ENCODE measurements at regions not wholly inside any gene's neighbourhood (a gene's known extent, or its start where the extent isn't known, plus 50 kb on each side); places are given as distances from the start of the nearest gene placed in this dataset.
A peak's percentile ranks its signal among the peaks of the same experiment; 100 is the strongest.

GRCh38 chrX:40485102-40485826 is 95.5 kb upstream of the ATP6AP2 start:
- no peak for DNase-seq (ENCODE audit: low read depth in 2 of 2)

GRCh38 chrX:40484408-40485091 is 96.2 kb upstream of the ATP6AP2 start:
- DNase-seq (ENCODE audit: low read depth in 2 of 2), result no peak

- DNase-seq (ENCODE audit: low read depth in 2 of 2), result no peak
These were observed 97.3 kb upstream of the ATP6AP2 start for GRCh38 chrX:40483502-40483901.

GRCh38 chrX:40479777-40480318 is 100.9 kb upstream of the ATP6AP2 start:
- no peak for DNase-seq (ENCODE audit: low read depth in 2 of 2)

GRCh38 chrX:40478474-40479065 is 102.2 kb upstream of the ATP6AP2 start:
- DNase-seq (ENCODE audit: low read depth in 2 of 2), result no peak

GRCh38 chrX:40476958-40477357 is 103.8 kb upstream of the ATP6AP2 start:
- DNase-seq (ENCODE audit: low read depth in 2 of 2), result no peak

GRCh38 chrX:40474645-40475044 is 106.1 kb upstream of the ATP6AP2 start:
- no peak for DNase-seq (ENCODE audit: low read depth in 2 of 2)

GRCh38 chrX:40474205-40474626 is 106.6 kb upstream of the ATP6AP2 start:
- no peak for DNase-seq (ENCODE audit: low read depth in 2 of 2)

GRCh38 chrX:40473460-40474204 is 107.1 kb upstream of the ATP6AP2 start:
- DNase-seq (ENCODE audit: low read depth in 2 of 2), result no peak

GRCh38 chrX:40471965-40472648 is 108.7 kb upstream of the ATP6AP2 start:
- peak in 1 of 2 donors; percentile 1 for DNase-seq (ENCODE audit: low read depth in 2 of 2)

- no peak for DNase-seq (ENCODE audit: low read depth in 2 of 2)
These were observed 109.8 kb upstream of the ATP6AP2 start for GRCh38 chrX:40470830-40471429.

GRCh38 chrX:40469316-40469715 is 111.5 kb upstream of the ATP6AP2 start:
- no peak for DNase-seq (ENCODE audit: low read depth in 2 of 2)

GRCh38 chrX:40468033-40468846 is 112.5 kb upstream of the ATP6AP2 start:
- DNase-seq (ENCODE audit: low read depth in 2 of 2), result peak; percentile 5 to 9

GRCh38 chrX:40467454-40467853 is 113.3 kb upstream of the ATP6AP2 start:
- no peak for DNase-seq (ENCODE audit: low read depth in 2 of 2)

GRCh38 chrX:40465735-40466551 is 114.8 kb upstream of the ATP6AP2 start:
- DNase-seq (ENCODE audit: low read depth in 2 of 2), result no peak

GRCh38 chrX:40462795-40463194 is 118.0 kb upstream of the ATP6AP2 start:
- no peak for DNase-seq (ENCODE audit: low read depth in 2 of 2)

- no peak for DNase-seq (ENCODE audit: low read depth in 2 of 2)
These were observed 119.8 kb upstream of the ATP6AP2 start for GRCh38 chrX:40460926-40461325.

- DNase-seq (ENCODE audit: low read depth in 2 of 2), result no peak
These were observed 121.1 kb upstream of the ATP6AP2 start for GRCh38 chrX:40459571-40460158.

- DNase-seq (ENCODE audit: low read depth in 2 of 2), result no peak
These were observed 123.4 kb upstream of the ATP6AP2 start for GRCh38 chrX:40457406-40457805.

Data from stimulated activated CD4-positive, alpha-beta T cell treated with anti-CD3 and anti-CD28 coated beads, Interleukin-1b, Interleukin-23, amount 100 ng/mL, for 4 hours (primary cell).